GM19043 (cell line): ENCODE measurements at regions not wholly inside any gene's neighbourhood (a gene's known extent, or its start where the extent isn't known, plus 50 kb on each side); places are given as distances from the start of the nearest gene placed in this dataset.
"Not testable (repeated sequence)": the region's sequence is repeated elsewhere in the genome, so short reads cannot be mapped to it uniquely, and the experiment has no call there.

Experiments used
- ATAC-seq: cut with Tn5 transposase; IDR thresholded peaks from one replicate; pipeline ENCODE4 v1.9.1; 2021; ENCODE audit warnings: low read depth; ENCODE audit not compliant: unreplicated experiment

DNA sequence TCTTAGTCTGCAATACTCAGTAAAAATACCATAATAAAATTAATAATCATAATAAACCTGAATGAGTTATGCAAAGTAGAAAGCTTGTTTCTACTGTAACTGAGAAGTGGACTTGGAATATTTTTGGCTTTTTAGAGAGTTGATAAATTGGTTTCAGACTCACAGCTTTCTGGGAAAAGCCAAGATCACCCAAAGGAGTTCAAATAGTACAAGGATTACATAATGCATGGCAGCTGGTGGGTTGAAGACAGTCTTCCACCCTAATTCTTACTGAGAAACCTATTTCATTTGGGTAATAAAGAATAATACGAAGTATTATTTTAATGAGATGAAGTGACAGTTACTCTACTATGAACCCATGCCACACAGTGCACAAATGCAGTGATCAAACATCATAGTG lies 139.4 kb upstream of the KLF12 start:
- no peak for ATAC-seq

DNA sequence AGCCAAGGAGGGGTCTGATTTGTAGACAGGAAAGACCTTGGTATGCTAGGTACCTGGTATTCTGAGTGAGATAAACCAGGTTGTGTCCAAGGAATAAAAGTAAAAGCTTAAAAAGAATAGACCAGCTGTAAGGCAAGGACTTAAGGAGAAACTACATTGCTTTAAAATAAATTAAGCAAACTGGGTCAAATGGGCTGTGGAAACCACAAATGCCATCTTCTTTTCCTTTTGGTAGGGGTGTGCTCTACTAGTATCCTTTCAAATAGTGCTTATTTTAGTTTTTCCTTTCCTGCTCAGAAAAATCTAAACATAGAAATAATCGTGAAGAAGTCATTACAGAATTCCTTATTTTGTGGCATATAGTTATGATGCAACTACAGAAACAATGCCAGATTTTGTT lies 138.6 kb upstream of the KLF12 start:
- ATAC-seq: no peak

DNA sequence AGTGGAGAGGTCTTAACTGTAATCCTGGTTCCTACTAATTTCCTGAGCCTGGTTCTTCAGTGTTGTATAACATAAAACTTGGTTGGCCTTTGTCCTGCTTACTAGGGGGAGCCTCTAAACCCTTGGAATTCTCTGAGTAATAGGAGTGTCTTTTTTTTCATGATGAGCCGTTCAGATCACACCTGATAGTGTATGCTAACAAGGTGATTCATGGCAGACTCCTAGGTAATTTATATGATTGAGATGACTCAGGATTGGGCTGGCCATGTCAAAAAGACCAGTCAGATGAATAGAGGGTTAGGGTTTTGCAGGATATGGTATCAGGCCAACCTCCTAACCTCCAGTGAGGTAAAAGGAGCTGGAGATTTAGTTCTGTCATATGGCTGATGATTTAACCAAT lies 135.8 kb upstream of the KLF12 start:
- no peak for ATAC-seq

DNA sequence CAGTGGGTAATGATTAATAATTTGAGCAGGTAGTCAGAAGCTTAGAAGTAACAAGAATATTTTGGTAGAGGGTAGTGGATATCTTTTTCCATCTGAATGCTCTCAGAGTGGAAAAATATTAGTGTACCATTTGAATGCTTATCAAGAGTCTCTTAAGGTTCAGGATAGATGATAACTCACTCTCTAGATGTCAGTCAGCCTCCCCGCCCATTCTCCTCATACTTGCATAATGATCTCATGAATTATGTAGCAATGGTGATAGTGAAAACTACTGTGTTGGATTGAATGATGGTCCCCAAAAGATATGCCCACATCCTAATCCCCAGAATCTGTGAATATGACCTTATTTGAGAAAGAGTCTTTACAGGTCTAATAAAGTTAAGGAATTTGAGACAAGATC lies 132.7 kb upstream of the KLF12 start:
- no peak for ATAC-seq

DNA sequence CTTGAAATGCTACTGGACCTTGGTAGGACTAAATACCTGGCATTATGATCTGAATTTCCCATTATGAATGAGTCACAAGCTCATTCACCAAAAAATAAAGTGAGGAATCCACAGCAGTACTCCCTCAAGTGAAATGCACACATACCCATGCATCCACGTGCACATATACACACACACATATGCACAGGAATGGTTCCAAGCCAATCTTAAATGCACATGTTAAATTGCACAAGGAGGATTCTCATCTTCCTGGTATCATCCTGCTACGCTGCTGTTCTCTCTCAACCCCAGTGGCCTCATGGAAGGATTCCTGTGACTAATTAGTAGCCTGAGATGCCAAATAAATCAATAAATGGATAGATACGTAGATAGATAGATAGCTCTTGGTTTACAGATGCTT lies 132.1 kb upstream of the KLF12 start:
- no peak for ATAC-seq

DNA sequence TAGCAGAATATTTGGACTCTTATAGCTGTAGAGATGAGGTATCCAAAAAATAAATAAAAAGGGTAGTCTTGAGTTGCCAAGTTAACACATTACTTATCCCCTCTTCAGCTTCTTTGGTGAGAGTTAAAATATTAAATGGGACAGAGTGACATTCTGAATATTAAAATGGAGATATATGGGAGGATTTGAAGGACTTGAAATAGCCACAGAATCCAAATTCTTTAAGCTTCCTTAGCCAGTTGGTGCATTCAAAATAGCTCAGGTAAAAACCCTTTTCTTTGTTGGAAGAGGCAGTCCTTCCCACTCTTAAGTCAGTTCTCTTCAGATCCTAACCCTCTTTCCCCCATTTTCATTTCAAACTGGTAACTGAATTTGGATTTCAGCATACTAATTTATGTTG lies 130.1 kb upstream of the KLF12 start:
- no peak for ATAC-seq

DNA sequence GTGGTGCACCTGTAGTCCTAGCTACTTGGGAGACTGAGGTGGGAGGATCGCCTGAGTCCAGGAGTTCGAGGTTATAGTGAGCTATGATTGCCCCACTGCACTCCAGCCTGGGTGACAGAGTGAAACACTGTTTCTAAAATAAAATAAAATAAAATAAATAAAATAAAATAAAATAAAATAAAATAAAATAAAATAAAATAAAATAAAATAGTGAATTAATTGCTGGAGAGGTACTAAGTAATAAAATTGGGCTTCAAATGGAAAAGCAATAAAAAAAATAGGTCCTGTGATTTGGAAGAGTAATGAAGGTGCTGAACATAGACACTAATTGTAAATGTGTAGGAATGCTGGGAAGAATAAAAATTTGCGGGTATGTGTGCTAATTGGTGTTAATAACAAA lies 126.2 kb upstream of the KLF12 start:
- ATAC-seq: not testable (repeated sequence)

DNA sequence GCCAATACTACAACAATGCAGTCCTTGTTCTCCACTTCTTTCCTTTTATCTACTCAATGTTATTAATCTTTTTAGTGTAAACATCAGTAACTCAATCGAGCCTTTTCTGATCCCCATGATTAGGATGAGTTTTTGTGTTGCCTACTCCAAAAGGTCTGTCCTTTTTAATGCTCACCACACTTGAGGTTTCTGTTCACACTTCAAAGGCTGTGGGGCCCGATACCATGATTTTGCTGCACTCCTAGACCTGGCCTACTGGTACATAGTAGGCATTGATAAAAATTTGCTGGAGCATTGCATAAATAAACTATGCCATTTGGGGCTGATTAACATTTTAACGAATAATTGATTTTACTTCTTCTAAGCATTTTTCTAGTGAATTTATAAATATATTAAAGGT lies 125.4 kb upstream of the KLF12 start:
- no peak for ATAC-seq

DNA sequence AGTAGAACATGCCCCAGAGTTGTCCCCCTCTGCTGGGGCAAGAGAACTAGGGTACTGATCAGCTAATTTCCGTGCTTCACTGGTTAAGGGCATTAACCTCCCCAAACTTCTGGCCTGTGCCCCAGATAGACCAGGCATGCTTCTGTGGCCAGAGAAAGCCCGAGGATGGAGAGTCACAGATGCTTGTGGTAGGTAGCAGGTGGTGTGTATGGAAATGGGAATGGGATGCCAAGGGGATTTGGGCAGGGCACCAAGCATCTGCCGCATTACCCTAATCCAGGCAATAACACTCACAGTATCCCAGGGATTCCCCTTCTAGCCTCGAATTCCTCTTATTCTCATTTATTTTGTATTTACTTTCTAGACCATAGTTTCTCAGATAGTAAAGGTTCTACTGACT lies 124.8 kb upstream of the KLF12 start:
- ATAC-seq: no peak

DNA sequence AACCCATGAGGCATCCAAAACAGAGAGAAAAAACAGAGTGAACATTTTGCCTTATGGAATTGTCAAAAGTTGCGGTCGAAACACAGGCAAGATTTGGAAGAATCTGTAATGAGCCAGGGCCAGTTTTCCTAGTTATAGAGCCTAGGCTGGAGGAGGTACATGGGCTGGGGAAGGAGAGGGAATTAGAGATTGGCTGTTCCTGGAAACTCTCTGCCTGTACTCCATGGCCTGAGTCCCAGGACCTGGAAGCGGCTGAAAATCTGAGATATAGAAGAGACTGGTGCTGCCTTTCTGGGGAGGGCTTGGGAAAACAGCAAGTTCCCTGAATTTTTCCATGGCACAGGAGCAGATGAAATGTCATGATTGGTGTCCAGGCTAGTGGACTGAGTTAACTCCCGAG lies 122.8 kb upstream of the KLF12 start:
- ATAC-seq: no peak

DNA sequence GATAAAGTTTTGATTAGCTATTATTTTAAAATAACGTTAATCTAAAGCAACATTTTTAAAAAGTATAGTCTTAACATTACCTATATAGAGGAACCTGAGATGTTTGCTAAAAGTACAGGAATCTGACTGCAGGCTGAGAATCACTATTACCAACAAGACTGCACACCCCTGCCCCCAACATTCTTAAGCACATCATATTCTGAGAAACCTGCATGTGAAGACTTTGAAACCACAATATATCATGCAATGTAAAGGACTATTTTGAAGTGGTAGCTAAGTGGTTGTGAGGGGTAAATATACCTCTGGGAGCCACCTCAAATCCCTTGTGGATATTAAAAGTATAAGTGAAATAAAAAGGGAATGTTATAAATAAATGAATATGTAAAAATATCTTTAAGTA lies 119.0 kb upstream of the KLF12 start:
- no peak for ATAC-seq

DNA sequence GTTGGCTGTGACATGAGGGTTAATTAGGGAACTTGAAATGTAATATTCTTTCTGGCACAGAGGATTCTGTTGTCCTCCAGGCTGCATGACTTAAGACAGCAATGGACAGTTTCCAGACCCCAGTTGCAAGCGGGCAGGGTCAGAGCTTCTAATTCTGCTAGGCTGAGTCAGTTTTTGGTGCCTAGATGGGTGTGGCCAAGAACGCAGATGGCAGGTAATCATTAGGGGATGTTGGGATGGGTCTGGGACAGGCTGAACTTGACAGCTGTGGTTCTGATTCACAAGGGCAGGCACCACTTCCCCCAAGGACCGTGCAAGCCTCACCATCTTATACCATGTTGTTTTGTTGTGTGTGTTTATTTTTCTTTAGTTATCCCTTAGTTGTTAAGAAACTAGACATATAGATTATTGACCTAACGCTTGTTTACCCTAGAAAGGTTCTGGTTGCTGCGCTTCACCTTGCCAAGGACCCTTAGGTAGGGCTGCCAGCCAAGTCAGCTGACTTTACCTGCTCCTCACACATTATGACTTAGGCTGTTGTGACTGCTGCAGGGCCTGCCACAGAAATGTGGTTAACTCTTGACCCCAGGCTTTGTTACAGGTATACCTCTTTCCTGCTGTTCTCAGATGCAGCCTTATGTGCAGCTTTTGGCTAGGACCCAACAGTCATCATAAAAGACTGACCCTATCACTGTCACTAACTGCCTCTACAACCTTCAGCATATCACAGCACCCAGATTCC lies 117.7 kb upstream of the KLF12 start:
- ATAC-seq: no peak

DNA sequence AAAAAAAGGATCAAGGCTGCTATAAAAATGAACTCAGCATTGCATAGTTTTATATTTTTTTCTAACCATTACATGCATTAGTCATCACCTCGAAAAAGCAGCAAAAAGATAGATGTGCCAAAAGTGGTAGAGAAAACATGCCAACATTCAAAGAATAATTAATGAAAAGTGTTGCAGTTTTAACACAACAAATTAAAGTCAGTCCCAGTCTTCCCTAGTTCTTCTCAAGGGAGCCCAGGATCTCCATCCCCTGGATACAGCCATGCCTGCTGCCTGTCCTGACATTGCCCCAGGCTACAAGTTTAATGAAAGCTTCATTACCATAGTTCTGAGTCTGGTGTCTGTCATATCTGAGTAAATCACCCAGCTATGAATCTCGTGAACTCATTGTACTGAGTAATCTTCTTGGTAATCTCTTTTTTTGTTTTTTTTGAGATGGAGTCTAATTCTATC lies 116.6 kb upstream of the KLF12 start:
- ATAC-seq: no peak

DNA sequence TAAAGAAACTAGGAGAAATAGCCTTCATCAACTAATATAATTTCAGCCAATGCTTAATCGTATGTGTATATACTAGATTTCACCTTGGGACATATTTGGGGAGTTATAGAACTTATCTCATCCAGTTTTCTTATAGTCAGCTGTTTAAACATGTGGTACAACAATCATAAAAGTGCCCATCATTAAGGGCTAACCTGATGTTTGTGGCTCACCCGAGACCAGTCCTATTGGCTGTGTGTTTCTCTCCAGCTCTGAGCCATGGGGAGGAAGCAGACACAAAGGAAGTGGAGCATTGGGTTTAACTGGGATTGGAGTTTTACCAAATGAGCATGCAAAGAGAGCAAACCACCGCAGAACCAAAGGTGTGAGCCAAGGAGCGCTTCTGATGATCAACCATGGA lies 114.3 kb upstream of the KLF12 start:
- ATAC-seq: no peak

DNA sequence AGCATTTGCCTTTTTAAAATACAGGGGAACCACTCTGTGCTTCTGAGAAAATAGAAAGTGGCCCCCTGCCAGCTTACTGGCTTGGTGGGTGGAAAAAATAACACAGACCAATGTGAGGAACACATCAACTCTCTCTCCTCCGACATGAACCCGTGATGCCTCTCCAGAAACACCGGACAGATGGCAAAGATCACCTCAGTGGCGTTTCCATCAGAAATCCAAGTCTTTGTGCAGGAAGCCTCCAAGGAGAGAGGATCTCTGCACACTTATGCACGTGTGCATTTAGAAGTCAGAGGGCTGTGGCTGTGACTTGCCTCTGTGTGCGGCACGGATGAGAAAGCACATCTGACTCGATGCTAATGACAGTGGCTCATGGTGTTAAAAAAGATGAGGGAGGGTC lies 112.3 kb upstream of the KLF12 start:
- ATAC-seq: no peak

DNA sequence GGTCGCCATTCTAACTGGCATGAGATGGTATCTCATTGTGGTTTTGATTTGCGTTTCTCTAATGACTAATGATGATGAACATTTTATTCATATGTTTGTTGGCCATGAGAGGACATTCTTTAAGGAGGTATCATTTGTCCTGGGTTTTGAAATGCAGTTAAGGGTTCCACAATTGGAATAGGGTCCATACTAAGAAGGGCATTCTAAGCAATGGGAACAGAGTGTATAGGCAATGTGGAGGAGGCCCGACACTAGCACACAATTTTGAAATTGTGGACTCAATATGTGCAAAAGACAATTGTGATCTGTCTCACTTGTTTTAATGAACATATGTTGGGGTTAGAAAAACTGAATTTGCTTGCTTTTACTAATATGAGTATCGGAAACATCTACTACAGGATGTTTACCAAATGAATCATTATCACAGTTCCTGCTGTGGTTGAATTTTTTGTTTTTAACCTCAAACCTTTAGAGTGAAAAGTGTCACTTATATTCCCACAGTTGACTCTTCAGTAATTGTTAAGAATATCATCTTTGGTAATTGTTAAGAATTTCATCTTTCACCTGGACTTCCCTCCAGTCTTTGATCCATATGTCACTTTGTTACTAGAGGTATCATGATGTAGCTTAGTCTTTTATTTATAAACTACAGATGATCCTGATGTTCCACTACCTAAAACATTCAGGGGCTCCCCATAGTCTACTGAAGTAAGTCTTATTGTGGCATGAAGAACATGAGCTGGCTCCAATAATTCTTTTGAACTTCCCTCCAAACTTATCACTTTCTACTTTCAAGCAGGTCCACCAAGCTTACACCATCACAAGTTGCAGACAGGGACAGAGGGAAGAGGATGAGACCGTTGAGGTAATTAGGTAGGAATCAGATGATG lies 109.7 kb upstream of the KLF12 start:
- no peak for ATAC-seq

DNA sequence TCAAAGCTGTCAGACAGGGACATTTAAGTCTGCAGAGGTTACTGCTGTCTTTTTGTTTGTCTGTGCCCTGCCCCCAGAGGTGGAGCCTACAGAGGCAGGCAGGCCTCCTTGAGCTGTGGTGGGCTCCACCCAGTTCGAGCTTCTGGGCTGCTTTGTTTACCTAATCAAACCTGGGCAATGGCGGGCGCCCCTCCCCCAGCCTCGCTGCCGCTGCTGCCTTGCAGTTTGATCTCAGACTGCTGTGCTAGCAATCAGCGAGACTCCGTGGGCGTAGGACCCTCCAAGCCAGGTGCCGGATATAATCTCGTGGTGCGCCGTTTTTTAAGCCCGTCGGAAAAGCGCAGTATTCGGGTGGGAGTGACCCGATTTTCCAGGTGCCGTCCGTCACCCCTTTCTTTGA lies 107.1 kb upstream of the KLF12 start:
- ATAC-seq: not testable (repeated sequence)

DNA sequence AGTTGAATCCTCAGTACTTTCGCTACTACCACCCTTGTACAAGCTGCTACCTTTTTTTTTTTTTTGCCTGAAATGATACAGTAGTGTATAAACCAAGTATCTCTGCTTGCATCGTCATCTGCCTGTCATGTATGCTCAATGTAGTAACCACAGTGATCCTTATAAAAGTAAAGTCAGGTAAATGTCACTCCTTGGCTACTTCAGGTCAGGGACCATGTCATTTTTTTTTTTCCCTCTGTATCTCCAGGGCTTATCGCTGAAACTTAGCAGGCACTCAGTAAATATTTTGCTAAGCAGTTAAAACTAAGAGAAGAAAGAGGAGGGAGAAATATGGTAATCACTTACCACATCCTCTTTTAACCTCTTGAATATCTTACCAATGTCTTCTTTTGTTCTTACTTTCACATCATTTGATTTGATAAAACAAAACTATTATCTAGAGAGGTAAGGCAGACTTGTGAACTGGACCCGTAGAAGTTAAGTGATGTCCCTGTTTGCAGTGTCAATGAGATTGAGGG lies 96.8 kb upstream of the KLF12 start:
- ATAC-seq: no peak

DNA sequence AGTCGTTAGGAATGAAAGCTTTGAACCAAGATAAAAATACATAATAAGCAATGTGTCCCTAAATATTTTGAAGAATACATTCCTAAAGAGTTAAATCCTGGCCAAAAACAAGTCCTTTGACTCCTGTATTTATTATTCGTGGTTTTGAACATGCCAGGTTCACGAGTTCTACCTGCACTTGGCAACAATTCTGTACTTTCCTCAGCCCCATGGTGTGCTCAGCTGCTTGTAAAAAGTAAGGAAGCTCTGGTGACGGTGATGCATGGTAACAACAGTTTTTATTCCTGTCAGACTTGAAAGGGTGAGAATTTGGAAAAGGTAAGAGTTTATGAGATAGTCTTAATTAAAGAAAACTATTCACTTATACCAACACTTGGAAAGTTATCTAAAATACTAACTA lies 95.0 kb upstream of the KLF12 start:
- ATAC-seq: no peak

DNA sequence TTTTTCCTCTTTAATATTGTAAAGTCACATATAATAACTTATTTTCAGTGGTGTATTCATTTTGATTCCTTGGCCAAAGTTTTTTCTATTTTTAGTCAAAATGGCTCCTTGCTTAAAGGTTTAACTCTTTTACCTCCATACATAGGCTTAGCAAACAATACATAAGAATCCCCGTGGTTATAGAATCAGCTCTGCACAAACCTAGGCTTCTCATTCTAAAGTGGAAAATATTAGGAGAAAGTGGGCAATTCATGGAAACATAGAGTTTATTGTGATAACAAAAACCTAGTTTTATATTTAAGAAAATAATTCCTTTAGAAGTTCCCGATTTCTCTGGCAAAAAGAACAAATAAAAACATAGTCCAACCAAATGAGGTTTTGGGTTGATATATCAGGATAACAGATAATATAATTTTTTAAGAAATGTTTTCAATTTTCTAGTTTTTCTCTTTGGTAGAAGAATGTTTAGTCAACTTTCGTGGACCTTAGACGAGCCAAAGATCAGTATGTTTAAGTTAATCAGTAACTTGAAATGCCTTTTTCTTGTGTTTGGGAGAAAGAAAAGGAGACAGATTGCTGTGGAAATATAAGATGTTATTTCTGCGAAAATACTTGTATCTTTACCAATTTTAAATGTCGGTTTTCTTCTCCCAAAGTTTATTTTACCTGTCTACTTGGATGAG lies 93.4 kb upstream of the KLF12 start:
- ATAC-seq: no peak

DNA sequence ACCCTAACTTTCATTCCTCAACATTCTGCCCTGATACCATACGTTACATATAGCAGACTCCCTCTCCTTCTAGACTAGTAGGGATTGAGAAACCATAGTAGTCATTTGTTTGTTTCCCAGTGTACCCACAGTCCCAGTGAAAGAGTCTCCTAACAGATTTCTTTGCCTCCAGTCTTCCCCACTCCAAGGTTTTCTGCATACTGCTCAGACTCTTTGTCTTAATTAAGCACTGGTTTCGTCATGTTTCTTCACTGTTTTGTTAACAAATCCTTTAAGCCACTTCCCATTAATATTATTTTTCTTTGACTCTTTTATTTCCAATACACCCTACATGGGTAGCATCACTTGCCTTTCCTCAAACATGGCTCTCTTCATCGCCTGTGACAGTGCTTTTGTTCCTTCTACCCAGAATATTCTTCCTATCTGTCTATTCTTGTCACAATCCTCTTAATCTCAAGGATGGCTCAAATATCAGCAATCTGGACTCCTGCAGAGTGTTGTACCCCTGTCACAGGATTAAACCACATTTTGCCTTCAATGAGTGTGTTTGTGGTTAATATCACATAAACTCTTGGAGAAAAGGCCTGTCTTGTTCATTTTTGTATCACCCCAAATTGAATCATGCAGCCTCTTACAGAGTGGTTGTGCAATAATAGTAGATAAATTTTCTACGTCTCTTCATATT lies 92.7 kb upstream of the KLF12 start:
- no peak for ATAC-seq
